ENCODE measurements at regions not wholly inside any gene's neighbourhood (a gene's known extent, or its start where the extent isn't known, plus 50 kb on each side); places are given as distances from the start of the nearest gene placed in this dataset.

DNA sequence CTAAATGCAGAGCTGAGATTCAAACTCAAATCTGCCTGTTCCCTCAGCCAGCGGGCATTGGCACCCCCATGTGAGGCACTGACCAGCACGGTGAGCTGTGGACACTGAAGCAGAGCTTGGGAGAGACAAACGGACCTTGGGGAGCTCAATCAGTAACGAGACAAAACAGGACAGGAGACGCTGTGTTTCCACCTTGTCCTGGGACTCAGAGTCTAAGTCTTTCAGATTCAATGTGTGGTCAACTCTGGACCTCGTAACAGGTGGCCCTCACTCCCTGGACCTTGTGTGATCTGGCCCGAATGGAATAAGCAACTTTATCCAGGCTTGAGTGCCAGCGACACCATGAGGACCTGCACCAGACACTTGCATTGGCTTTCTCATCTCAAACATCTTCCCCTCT lies 232.5 kb downstream of the UACA start:
- Histone ChIP-seq H3K9ac (ENCODE audit: insufficient read depth in 1 of 2, low read depth in 2 of 2, low read length in 2 of 2) (no peak overlapping the region), H3K9me3 (replicated peaks; ENCODE audit: control insufficient read depth, insufficient read depth, low read depth, low read length) (no peaks in the 10 kb centered on the region), H3K27ac (ENCODE audit: extremely low read depth, low read depth, low read length) (no peak overlapping the region), H3K79me2 (ENCODE audit: control insufficient read depth, insufficient read depth, low read length) (no peaks in the 10 kb centered on the region), H3K4me2 (ENCODE audit: insufficient read depth, low read length) (no peak overlapping the region), H3K4me3 (no peak overlapping the region), H2AFZ (ENCODE audit: low read depth, low read length) (no peak overlapping the region), H3K27me3 (ENCODE audit: control insufficient read depth in 2 of 2, insufficient read depth in 2 of 2, low read length in 2 of 2) (peaks cover 8 to 17% of the 10 kb centered on the region in 2 experiments; a peak in 4 of 5 replicates), H3K4me1 (replicated peaks in 1 of 2; ENCODE audit: control insufficient read depth in 2 of 2, insufficient read depth in 2 of 2, low read length in 2 of 2) (peaks cover 0 to 3% of the 10 kb centered on the region in 2 experiments; a peak in 1 of 5 replicates), H4K20me1 (replicated peaks; ENCODE audit: control insufficient read depth, insufficient read depth, low read length) (no peaks in the 10 kb centered on the region), H3K9me1 (ENCODE audit: control insufficient read depth, insufficient read depth, low read length) (no peaks in the 10 kb centered on the region), H3K36me3 (ENCODE audit: control insufficient read depth, insufficient read depth, low read length) (no peaks in the 10 kb centered on the region)
- POLR2A ChIA-PET: no interaction called here
- FAIRE-seq: no peak
- TF ChIP-seq RHOXF2B (CRISPR knock-in tag; conservative IDR thresholded peaks at IDR 0.05) (no peak), FOXK2 (conservative IDR thresholded peaks at IDR 0.05 in 1 of 2, IDR thresholded peaks at IDR 0.05 in 1 of 2; ENCODE audit: low read depth in 2 of 2) (no peak), E4F1 (CRISPR knock-in tag; IDR thresholded peaks at IDR 0.05; ENCODE audit: borderline replicate concordance) (no peak), ZNF174 (CRISPR knock-in tag; IDR thresholded peaks at IDR 0.05) (no peak)
- no peak for ATAC-seq
- DNase-seq (ENCODE audit: extremely low read depth in 1 of 4, low spot score in 3 of 4): no peak
- intact Hi-C loops (cut with micrococcal nuclease): no loop called here
- CTCF ChIA-PET (ENCODE audit: low intra/inter-chr PET ratio): no interaction called here
- in situ Hi-C loops (cut with MboI): no loop called here
- no TSS peak for BruUV-seq (replicated peaks)
- WGBS (ENCODE audit: insufficient coverage, low coverage, missing lambda C conversion rate): 0% methylated on average over 8 of the region's 8 CpGs

- FAIRE-seq (no peak), ATAC-seq (no peak)
- no peak overlapping the region for H3K27ac ChIP-seq (ENCODE audit: extremely low read depth, low read depth, low read length)
- TF ChIP-seq ZNF197 (CRISPR knock-in tag; IDR thresholded peaks at IDR 0.05; ENCODE audit: low read depth) (no peak), GABPB2 (CRISPR knock-in tag; conservative IDR thresholded peaks at IDR 0.05) (no peak), XRCC3 (IDR thresholded peaks at IDR 0.05) (no peak), MTF1 (CRISPR knock-in tag; IDR thresholded peaks at IDR 0.05; ENCODE audit: borderline replicate concordance) (no peak), MEF2A (IDR thresholded peaks at IDR 0.05; ENCODE audit: control insufficient read depth, low read depth, low read length) (no peak), RHOXF2B (CRISPR knock-in tag; conservative IDR thresholded peaks at IDR 0.05) (no peak), CREB5 (CRISPR knock-in tag; IDR thresholded peaks at IDR 0.05) (no peak), NR3C1 (CRISPR knock-in tag; IDR thresholded peaks at IDR 0.05) (no peak)
These were observed 232.9 kb downstream of the UACA start for GRCh38 chr15:70530503-70530902.

More at GRCh38 chr15:70530503-70530902, 232.9 kb downstream of the UACA start:
- Histone ChIP-seq H3K36me3 (ENCODE audit: control insufficient read depth, insufficient read depth, low read length) (no peaks in the 10 kb centered on the region), H3K9ac (ENCODE audit: insufficient read depth in 1 of 2, low read depth in 2 of 2, low read length in 2 of 2) (no peak overlapping the region), H3K4me3 (no peak overlapping the region), H3K79me2 (ENCODE audit: control insufficient read depth, insufficient read depth, low read length) (no peaks in the 10 kb centered on the region), H4K20me1 (replicated peaks; ENCODE audit: control insufficient read depth, insufficient read depth, low read length) (no peaks in the 10 kb centered on the region), H3K4me2 (ENCODE audit: insufficient read depth, low read length) (no peak overlapping the region), H3K4me1 (replicated peaks in 1 of 2; ENCODE audit: control insufficient read depth in 2 of 2, insufficient read depth in 2 of 2, low read length in 2 of 2) (peaks cover 0 to 3% of the 10 kb centered on the region in 2 experiments; a peak in 1 of 5 replicates), H3K27me3 (ENCODE audit: control insufficient read depth in 2 of 2, insufficient read depth in 2 of 2, low read length in 2 of 2) (peaks cover 8 to 13% of the 10 kb centered on the region in 2 experiments; a peak in 4 of 5 replicates), H3K9me1 (ENCODE audit: control insufficient read depth, insufficient read depth, low read length) (no peaks in the 10 kb centered on the region), H3K9me3 (replicated peaks; ENCODE audit: control insufficient read depth, insufficient read depth, low read depth, low read length) (no peaks in the 10 kb centered on the region), H2AFZ (ENCODE audit: low read depth, low read length) (no peak overlapping the region)
- 7% methylated on average over 3 of the region's 4 CpGs for WGBS (ENCODE audit: insufficient coverage, low coverage, missing lambda C conversion rate)
- CTCF ChIA-PET (ENCODE audit: low intra/inter-chr PET ratio): no interaction called here
- POLR2A ChIA-PET: no interaction called here
- no TSS peak for BruUV-seq (replicated peaks)
- intact Hi-C loops (cut with micrococcal nuclease): no loop called here
- no peak for DNase-seq (ENCODE audit: extremely low read depth in 1 of 4, low spot score in 3 of 4)
- in situ Hi-C loops (cut with MboI): no loop called here
